Liver (tissue), 8 donors: ENCODE measurements at regions not wholly inside any gene's neighbourhood (a gene's known extent, or its start where the extent isn't known, plus 50 kb on each side); places are given as distances from the start of the nearest gene placed in this dataset.

Source experiments
- DNase-seq: peaks from one replicate; pipeline ENCODE4 v3.0.0-alpha.2; 2017; ENCODE audit warnings: low spot score
- H3K27ac ChIP-seq, 2 donors: one replicate each; pipeline ENCODE4 v1.7.0; 2013; ENCODE audit warnings: inconsistent platforms in 2 of 2, low read length in 2 of 2, control low read depth in 1 of 2, low read depth in 1 of 2, mild to moderate bottlenecking in 1 of 2
- H3K27me3 ChIP-seq, 4 donors: one replicate each; pipeline versions ENCODE4 v1.6.1 to v1.7.0; 2013; ENCODE audit warnings: low read length in 3 of 4, inconsistent platforms in 1 of 4, mild to moderate bottlenecking in 1 of 4, moderate library complexity in 1 of 4; ENCODE audit not compliant: control insufficient read depth in 4 of 4, insufficient read depth in 4 of 4
- H3K36me3 ChIP-seq, 4 donors: one replicate each; pipeline versions ENCODE4 v1.6.1 to v1.7.0; 2013; ENCODE audit warnings: low read length in 3 of 4, mild to moderate bottlenecking in 3 of 4, low read depth in 1 of 4, moderate library complexity in 1 of 4; ENCODE audit not compliant: control insufficient read depth in 4 of 4, insufficient read depth in 3 of 4
- H3K4me1 ChIP-seq, 4 donors: one replicate each; pipeline versions ENCODE4 v1.6.1 to v1.7.0; 2013; ENCODE audit warnings: low read length in 3 of 4, mild to moderate bottlenecking in 3 of 4, moderate library complexity in 1 of 4; ENCODE audit not compliant: control insufficient read depth in 4 of 4, insufficient read depth in 4 of 4
- H3K4me3 ChIP-seq, 3 donors: one replicate each; pipeline versions ENCODE4 v1.6.1 to v1.7.0; 2013; ENCODE audit warnings: low read length in 3 of 3, control low read depth in 1 of 3, low read depth in 1 of 3, mild to moderate bottlenecking in 1 of 3
- H3K9ac ChIP-seq, 2 donors: one replicate each; pipeline ENCODE4 v1.7.0; 2013; ENCODE audit warnings: low read length in 2 of 2, mild to moderate bottlenecking in 2 of 2, moderate library complexity in 2 of 2, control low read depth in 1 of 2, low read depth in 1 of 2
- H3K9me3 ChIP-seq, 4 donors: one replicate each; pipeline versions ENCODE4 v1.6.1 to v1.7.0; 2013; ENCODE audit warnings: low read length in 3 of 4; ENCODE audit not compliant: control insufficient read depth in 4 of 4
- EGR1 ChIP-seq, 2 donors: IDR thresholded peaks; 2 replicates each; pipeline ENCODE4 v1.6.1; 2016 to 2018; ENCODE audit warnings: antibody characterized with exemption in 2 of 2, low read depth in 2 of 2
- FOXA1 ChIP-seq: IDR thresholded peaks from 2 replicates; pipeline ENCODE4 v1.6.1; 2016; ENCODE audit warnings: antibody characterized with exemption
- FOXA2 ChIP-seq: IDR thresholded peaks from 2 replicates; pipeline ENCODE4 v1.6.1; 2016; ENCODE audit warnings: antibody characterized with exemption
- GABPA ChIP-seq, 2 donors: IDR thresholded peaks in 1 of 2; conservative IDR thresholded peaks in 1 of 2; 2 replicates each; pipeline ENCODE4 v1.6.1; 2016; ENCODE audit warnings: antibody characterized with exemption in 2 of 2, mild to moderate bottlenecking in 1 of 2, moderate library complexity in 1 of 2
- HNF4A ChIP-seq, 2 donors: conservative IDR thresholded peaks; 2 replicates each; pipeline ENCODE4 v1.6.1; 2016; ENCODE audit warnings: antibody characterized with exemption in 2 of 2, mild to moderate bottlenecking in 2 of 2
- JUND ChIP-seq, 2 donors: IDR thresholded peaks; 2 replicates each; pipeline ENCODE4 v1.6.1; 2016; ENCODE audit warnings: antibody characterized with exemption in 2 of 2
- NR2F2 ChIP-seq: IDR thresholded peaks from 2 replicates; pipeline ENCODE4 v1.6.1; 2016; ENCODE audit warnings: antibody characterized with exemption
- RAD21 ChIP-seq, 2 donors: IDR thresholded peaks; 2 replicates each; pipeline ENCODE4 v1.6.1; 2016; ENCODE audit warnings: antibody characterized with exemption in 2 of 2, mild to moderate bottlenecking in 2 of 2
- SP1 ChIP-seq: IDR thresholded peaks from 2 replicates; pipeline ENCODE4 v1.6.1; 2018; ENCODE audit warnings: antibody characterized with exemption, mild to moderate bottlenecking
- TAF1 ChIP-seq: conservative IDR thresholded peaks from 2 replicates; pipeline ENCODE4 v1.6.1; 2016; ENCODE audit warnings: antibody characterized with exemption, mild to moderate bottlenecking
- YY1 ChIP-seq: IDR thresholded peaks from 2 replicates; pipeline ENCODE4 v1.6.1; 2016; ENCODE audit warnings: antibody characterized with exemption, mild to moderate bottlenecking
- WGBS: extraction: QIAGEN DNeasy Blood & Tissue Kit; methylation state at CpG from one replicate; pipeline ENCODE4 v1.1.7; 2013; 5-methylcytosine and 5-hydroxymethylcytosine counted together
- TF ChIP-seq, protein P1 (sequence below): fragments of 150-350 bp; IDR thresholded peaks from 2 replicates; pipeline ENCODE4 v1.5.1; 2017; ENCODE audit warnings: improper control_type of control experiment, low read depth, low read length; ENCODE audit not compliant: missing input control
- TF ChIP-seq, protein P2 (sequence below): IDR thresholded peaks from 2 replicates; pipeline ENCODE4 v1.6.1; 2016; ENCODE audit warnings: antibody characterized with exemption
- TF ChIP-seq, protein P3 (sequence below): IDR thresholded peaks from 2 replicates; pipeline ENCODE4 v1.6.1; 2016; ENCODE audit warnings: antibody characterized with exemption
- TF ChIP-seq, protein P4 (sequence below): IDR thresholded peaks from 2 replicates; pipeline ENCODE4 v1.6.1; 2016; ENCODE audit warnings: antibody characterized with exemption, mild to moderate bottlenecking
- donor health status: healthy.
- donor health status: healthy.
- donor health status: healthy.
- donor health status: healthy.
- donor health status: healthy.

DNA sequence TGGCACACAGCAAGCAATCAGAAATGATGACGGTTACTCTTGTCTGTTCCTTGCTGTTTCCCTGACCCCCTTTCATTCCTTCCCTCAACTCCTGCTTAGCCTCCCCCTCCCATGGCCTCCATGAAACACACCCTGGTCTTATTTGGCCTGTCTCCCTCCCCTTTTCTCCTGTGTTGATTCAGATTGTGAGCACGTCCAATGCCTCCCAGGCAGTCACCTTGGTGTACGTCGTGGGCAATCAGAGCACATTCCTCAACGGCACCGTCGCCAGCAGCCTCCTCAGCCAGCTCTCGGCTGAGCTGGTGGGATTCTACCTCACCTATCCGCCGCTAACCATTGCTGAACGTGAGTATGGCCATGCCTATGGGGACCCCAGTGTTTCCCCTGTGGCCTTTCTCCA lies 141.1 kb downstream of the C11orf91 start:
- Histone ChIP-seq H3K27me3 (peaks cover 0 to 3% (median 0%) of the 10 kb centered on the region in 4 donors), H3K4me3 (no peak overlapping the region), H3K36me3 (no peaks in the 10 kb centered on the region), H3K27ac (no peak overlapping the region), H3K4me1 (no peaks in the 10 kb centered on the region), H3K9me3 (no peaks in the 10 kb centered on the region), H3K9ac (no peak overlapping the region)
- 74% methylated on average over 11 of the region's 11 CpGs for WGBS
- no peak for DNase-seq
- TF ChIP-seq, protein P1, sequence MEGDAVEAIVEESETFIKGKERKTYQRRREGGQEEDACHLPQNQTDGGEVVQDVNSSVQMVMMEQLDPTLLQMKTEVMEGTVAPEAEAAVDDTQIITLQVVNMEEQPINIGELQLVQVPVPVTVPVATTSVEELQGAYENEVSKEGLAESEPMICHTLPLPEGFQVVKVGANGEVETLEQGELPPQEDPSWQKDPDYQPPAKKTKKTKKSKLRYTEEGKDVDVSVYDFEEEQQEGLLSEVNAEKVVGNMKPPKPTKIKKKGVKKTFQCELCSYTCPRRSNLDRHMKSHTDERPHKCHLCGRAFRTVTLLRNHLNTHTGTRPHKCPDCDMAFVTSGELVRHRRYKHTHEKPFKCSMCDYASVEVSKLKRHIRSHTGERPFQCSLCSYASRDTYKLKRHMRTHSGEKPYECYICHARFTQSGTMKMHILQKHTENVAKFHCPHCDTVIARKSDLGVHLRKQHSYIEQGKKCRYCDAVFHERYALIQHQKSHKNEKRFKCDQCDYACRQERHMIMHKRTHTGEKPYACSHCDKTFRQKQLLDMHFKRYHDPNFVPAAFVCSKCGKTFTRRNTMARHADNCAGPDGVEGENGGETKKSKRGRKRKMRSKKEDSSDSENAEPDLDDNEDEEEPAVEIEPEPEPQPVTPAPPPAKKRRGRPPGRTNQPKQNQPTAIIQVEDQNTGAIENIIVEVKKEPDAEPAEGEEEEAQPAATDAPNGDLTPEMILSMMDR, result no peak
- TF ChIP-seq, protein P2, sequence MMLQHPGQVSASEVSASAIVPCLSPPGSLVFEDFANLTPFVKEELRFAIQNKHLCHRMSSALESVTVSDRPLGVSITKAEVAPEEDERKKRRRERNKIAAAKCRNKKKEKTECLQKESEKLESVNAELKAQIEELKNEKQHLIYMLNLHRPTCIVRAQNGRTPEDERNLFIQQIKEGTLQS, result no peak
- TF ChIP-seq EGR1 (IDR thresholded peaks at IDR 0.05; ENCODE audit: low read depth in 2 of 2) (no peak), SP1 (no peak), HNF4A (conservative IDR thresholded peaks at IDR 0.05) (no peak), TAF1 (no peak), FOXA2 (no peak), GABPA (IDR thresholded peaks at IDR 0.05 in 1 of 2, conservative IDR thresholded peaks at IDR 0.05 in 1 of 2) (no peak), JUND (IDR thresholded peaks at IDR 0.05) (no peak), RAD21 (IDR thresholded peaks at IDR 0.05) (no peak), FOXA1 (no peak)
- TF ChIP-seq, protein P3, sequence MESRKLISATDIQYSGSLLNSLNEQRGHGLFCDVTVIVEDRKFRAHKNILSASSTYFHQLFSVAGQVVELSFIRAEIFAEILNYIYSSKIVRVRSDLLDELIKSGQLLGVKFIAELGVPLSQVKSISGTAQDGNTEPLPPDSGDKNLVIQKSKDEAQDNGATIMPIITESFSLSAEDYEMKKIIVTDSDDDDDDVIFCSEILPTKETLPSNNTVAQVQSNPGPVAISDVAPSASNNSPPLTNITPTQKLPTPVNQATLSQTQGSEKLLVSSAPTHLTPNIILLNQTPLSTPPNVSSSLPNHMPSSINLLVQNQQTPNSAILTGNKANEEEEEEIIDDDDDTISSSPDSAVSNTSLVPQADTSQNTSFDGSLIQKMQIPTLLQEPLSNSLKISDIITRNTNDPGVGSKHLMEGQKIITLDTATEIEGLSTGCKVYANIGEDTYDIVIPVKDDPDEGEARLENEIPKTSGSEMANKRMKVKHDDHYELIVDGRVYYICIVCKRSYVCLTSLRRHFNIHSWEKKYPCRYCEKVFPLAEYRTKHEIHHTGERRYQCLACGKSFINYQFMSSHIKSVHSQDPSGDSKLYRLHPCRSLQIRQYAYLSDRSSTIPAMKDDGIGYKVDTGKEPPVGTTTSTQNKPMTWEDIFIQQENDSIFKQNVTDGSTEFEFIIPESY, result no peak

DNA sequence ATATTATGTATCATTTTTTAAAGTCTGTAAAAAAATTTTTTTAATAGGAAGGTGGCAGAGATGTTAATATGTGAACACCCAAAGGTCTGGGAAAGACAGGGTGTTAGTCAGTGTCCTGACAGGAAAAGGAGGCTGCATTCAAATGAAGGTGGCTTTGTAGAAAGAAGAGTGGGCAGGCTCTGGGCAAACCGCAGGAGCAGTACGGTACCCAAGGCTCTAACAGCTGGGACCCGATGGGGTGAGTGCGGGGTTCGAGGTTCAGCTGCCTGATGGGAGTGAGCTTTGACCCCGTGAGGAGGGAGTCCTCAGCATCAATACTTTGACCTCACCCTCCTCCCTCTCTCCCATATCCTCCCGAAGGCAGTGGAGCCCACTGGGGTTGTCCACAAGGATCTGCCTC lies 142.5 kb downstream of the C11orf91 start:
- no peak overlapping the region for H3K4me3 ChIP-seq
- H3K9ac ChIP-seq, result no peak overlapping the region
- WGBS, result 76% methylated on average over 7 of the region's 7 CpGs
- H3K9me3 ChIP-seq, result no peaks in the 10 kb centered on the region
- DNase-seq, result no peak
- H3K4me1 ChIP-seq, result no peaks in the 10 kb centered on the region
- H3K27ac ChIP-seq, result no peak overlapping the region
- no peak for TF ChIP-seq RAD21 (IDR thresholded peaks at IDR 0.05)
- TF ChIP-seq, protein P2, result no peak
- TF ChIP-seq FOXA2, result no peak
- TF ChIP-seq, protein P4, sequence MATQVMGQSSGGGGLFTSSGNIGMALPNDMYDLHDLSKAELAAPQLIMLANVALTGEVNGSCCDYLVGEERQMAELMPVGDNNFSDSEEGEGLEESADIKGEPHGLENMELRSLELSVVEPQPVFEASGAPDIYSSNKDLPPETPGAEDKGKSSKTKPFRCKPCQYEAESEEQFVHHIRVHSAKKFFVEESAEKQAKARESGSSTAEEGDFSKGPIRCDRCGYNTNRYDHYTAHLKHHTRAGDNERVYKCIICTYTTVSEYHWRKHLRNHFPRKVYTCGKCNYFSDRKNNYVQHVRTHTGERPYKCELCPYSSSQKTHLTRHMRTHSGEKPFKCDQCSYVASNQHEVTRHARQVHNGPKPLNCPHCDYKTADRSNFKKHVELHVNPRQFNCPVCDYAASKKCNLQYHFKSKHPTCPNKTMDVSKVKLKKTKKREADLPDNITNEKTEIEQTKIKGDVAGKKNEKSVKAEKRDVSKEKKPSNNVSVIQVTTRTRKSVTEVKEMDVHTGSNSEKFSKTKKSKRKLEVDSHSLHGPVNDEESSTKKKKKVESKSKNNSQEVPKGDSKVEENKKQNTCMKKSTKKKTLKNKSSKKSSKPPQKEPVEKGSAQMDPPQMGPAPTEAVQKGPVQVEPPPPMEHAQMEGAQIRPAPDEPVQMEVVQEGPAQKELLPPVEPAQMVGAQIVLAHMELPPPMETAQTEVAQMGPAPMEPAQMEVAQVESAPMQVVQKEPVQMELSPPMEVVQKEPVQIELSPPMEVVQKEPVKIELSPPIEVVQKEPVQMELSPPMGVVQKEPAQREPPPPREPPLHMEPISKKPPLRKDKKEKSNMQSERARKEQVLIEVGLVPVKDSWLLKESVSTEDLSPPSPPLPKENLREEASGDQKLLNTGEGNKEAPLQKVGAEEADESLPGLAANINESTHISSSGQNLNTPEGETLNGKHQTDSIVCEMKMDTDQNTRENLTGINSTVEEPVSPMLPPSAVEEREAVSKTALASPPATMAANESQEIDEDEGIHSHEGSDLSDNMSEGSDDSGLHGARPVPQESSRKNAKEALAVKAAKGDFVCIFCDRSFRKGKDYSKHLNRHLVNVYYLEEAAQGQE, result no peak
- TF ChIP-seq YY1, result no peak
- no peak for TF ChIP-seq NR2F2
- no peak for TF ChIP-seq TAF1
- TF ChIP-seq JUND (IDR thresholded peaks at IDR 0.05), result no peak
- H3K27me3 ChIP-seq, result peaks cover 0 to 3% (median 0%) of the 10 kb centered on the region in 4 donors
- no peaks in the 10 kb centered on the region for H3K36me3 ChIP-seq
